ENCODE measurements at regions not wholly inside any gene's neighbourhood (a gene's known extent, or its start where the extent isn't known, plus 50 kb on each side); places are given as distances from the start of the nearest gene placed in this dataset.

GRCh38 chr6:90445533-90446108, 141.3 kb downstream of the MAP3K7 start:
- TF ChIP-seq, protein P1, sequence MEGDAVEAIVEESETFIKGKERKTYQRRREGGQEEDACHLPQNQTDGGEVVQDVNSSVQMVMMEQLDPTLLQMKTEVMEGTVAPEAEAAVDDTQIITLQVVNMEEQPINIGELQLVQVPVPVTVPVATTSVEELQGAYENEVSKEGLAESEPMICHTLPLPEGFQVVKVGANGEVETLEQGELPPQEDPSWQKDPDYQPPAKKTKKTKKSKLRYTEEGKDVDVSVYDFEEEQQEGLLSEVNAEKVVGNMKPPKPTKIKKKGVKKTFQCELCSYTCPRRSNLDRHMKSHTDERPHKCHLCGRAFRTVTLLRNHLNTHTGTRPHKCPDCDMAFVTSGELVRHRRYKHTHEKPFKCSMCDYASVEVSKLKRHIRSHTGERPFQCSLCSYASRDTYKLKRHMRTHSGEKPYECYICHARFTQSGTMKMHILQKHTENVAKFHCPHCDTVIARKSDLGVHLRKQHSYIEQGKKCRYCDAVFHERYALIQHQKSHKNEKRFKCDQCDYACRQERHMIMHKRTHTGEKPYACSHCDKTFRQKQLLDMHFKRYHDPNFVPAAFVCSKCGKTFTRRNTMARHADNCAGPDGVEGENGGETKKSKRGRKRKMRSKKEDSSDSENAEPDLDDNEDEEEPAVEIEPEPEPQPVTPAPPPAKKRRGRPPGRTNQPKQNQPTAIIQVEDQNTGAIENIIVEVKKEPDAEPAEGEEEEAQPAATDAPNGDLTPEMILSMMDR (IDR thresholded peaks at IDR 0.05) = no peak
- TF ChIP-seq ZFX (IDR thresholded peaks at IDR 0.05; ENCODE audit: borderline replicate concordance) = no peak

Data from 22Rv1 (cell line).